HL-60/S4 (cell line): ENCODE measurements at regions not wholly inside any gene's neighbourhood (a gene's known extent, or its start where the extent isn't known, plus 50 kb on each side); places are given as distances from the start of the nearest gene placed in this dataset.

Experiments
- in situ Hi-C: fragments of 300-500 bp; cut with MboI; formaldehyde crosslinking; loops from 2 replicates; pipeline ENCODE4 v1.14.3; 2022; ENCODE audit warnings: low sequenced_read_pairs

DNA sequence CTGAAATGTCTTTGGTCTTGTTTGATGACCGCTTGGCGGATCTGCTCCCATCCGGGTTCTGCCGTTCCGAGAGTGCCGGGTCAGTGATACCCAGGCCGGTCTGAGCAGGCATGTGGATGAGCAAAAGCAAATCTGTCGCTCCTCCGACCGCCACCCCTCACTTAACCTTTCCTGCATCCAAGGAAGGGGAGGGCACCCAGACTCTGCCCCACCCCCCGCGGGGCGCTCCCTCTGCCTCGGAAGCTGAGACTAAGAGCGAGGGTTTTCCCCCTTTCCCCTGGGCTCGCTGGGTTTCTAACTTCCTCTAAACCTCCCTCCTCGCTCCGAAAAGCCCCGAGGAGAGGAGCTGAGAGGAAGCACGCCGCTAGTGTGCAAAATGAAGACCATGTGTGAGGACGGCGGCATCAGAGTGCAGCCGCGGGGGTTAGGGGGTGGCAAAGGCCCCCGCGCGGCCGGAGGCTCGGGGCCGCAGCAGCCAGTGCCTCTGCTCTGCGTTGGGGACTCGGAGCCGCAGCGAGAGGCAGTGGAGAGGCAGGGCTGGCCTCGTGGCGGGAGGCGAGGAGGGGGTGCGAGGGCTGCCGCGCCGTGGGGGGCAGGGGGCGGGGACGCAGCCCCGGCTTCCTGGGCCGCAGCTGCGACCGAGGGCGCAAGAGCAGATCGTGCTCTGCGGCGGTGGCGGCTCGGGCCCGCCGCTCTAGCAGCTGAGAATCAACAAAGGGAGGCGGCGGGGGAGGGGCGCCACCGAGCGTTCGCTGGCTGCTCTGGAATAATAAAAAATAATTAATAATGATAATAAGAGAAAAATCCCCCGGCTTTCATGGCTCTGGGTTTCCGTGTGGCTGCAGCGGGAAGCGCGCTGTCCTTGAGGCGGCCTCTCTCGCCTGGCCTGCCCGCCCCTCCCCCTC lies 55.8 kb upstream of the BCOR start:
- in situ Hi-C loops, result no loop called here

DNA sequence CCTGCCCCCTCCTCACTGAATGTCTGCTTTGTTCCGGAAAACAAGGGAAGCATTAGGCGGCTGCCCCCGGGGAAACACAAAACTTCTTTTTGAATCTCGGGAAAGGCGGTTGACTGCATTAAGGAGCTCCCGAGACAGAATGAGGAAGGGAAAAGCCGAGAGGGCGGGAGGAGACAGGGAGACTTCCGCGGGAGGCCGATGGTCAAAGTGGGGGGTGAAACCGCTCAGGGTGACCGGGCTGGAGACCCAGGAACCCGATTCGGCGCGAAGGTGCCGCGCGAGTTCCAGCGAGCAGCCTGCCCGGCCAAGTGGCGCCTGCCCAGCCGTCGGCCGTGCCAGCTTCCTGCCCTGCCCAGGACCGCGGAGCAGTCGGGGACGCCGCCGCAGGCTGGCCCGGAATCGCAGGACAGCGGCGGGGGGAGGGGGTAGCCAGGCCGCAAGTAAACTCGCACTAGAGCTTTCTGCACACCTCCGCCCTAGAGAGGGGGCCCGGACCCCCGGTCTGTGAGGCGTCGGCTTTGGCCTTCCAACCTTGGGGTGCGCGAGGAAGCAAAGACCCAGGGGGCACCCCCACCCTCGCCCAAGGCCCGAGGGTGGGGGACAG lies 55.1 kb upstream of the BCOR start:
- in situ Hi-C loops, result no loop called here

DNA sequence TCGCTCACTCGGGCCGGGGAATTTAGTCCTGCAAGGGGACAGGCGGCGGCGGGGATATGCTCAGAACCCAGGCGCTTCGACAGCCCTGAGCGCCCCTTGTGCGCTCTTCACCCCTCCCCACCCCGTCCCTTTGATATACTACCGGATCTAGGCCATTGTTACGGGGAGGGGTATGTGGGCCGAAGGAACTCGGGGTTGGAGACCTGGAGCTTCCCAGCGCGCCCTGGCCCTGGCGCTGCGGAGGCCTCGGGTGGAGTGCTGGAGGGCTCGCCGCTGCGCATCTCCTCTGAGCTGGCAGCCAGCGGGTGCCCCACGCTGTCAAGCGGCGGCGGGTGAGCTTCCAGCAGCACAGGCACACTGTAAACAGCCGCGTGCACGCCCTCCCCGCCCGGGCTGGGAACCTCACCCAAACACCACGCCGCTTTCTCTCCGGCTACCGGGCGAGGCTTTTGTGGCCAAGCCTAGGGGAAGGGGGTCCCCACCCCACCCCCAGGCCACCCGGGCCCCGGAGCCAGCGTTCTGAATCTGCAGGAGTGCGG lies 54.5 kb upstream of the BCOR start:
- in situ Hi-C loops, result no loop called here

DNA sequence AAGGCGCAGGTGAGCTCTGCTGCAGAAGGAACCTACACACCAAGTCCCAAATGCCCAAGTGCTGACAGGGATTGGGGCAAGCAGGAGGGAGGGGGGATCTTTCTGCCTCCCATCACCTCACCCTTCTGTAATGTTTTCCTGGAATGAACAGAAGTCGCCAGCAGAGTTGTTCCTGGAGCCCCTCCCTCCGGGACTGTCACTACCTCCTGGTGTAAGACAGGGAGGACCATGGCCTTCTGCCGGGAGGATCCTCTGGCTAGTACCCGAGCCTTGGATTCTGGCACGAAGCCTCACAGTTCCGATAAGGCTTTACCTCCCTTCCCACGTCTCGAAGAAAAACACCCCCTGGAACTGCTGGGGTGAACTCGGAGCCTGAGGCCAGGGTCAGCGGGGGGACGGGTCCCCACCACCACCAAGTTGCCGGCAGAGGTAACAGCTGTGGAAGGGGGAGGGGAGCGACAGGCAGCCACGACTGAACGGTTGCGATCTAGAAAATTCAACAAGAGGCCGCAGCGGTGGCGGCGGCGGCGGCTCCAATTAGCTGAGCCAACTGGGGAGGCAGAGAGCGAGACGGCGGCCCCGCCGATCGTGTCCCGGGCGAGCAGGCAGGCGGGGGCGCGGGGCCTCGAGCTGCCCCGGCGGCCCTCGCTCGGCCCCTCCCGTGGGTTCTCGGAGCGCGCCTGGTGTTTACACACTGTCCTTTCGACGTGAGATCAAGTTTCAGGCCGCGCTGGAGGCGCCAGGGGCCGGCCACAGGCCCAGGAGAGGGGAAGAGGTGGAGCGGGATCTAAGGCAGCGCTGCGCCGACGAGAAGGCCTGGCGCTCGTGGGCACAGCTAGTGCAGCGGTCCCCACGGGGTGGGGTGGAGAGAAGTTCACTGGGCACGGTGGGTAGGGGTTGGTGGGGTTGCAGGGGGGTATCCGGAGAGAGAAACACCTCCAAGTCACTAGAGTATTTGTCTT lies 53.7 kb upstream of the BCOR start:
- in situ Hi-C loops, result no loop called here

DNA sequence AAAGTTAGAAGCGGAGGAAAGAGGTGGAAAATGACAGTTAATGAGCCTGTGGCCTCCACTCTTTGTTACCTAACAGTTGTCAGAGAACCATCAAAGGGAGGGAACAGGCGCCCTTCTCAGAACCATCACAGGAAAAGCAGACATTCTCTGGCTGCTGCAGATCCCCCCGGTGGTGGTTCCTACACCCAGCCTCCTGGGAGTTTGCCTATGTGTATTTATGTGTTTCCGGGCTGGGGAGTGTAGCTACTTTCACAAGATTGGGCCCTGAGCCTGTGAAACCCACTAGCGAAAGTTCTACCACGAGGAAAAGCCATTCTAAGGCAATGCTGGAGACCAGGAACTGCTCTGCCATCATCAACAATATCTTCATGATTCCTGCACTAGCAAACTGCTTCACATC lies 52.7 kb upstream of the BCOR start:
- in situ Hi-C loops, result no loop called here

DNA sequence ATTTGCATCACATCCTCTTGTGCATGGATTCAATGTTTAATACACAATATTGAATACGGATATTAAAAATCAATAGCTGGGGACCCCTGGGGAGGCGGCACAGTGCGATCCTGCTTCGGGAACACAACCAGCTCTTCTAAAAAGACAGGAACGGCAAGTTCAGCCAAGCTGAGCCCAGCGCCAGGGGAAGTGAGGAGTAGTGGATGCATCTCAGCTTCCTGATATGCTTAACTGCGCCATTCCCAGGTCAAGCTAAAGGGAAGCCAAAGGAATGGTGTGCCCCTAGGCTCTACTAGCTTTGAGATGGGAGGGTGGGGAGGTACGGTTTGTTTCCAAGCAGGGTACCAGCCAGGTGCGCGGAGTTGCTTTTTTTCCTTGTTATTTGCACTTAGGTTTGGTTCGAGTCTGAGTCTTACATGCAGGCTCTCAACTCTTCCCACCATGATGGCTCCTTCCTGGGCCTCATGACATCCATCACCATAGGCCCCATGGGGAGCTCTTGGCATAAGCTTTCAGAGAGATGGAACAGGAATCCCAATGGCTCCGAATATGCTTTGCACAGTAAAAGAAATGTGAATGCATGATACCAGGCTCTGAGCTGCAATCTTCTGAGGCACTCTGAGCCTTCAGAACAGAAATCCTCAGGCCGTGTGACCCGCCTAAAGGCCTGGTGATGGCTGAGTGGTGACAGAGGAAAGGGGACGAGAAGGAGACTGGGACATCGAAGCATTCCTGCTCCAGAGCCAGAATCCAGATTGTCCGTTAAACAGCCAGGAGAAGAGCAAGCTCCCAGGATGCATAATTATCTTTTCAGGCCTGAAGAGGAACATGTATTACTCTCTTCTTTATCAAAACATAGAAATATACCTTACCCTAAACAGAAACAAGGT lies 51.8 kb upstream of the BCOR start:
- in situ Hi-C loops, result no loop called here

DNA sequence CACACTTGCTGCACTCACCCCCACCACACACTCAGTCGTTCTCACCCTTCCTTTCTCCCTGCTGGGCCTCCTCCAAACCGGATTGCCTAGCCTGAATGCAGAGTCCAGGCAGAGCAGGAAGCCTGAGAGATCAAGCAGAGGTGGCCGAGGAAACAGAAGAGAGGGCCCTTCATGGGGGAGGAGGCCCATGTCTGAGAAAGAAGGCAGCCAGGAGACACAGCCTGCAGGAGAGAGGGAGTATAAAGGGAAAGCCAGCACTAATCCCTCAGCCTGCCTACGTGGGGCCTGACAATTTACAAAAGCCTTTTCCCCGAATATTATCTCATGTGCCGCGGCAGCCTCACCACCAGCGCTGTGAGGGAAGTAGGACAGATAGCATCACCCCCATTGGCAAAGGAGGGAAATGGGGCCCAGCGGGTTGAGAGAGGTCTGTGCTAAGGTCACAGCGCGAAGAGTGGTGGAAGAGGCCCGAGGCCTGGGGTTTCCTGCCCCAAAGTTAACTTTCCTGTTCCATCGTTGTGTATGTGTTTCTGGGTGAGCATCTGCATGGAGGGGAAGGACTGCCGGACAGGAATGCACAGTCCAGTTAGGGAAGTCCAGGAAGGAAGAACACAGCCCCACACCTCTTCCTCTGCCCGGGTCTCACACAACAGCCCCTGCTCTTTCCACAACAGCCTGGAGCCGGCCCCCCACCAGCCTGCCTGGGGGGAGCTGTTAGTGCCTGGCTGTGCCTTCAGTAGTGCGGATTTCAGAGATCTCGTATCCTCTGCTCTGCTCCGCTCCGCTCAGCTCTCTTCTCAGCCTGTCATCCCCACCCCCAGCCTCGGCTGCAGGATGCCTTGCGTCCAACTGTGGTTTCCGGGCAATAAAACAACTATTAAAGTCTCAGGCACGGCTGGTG lies 50.9 kb upstream of the BCOR start:
- in situ Hi-C loops, result no loop called here

DNA sequence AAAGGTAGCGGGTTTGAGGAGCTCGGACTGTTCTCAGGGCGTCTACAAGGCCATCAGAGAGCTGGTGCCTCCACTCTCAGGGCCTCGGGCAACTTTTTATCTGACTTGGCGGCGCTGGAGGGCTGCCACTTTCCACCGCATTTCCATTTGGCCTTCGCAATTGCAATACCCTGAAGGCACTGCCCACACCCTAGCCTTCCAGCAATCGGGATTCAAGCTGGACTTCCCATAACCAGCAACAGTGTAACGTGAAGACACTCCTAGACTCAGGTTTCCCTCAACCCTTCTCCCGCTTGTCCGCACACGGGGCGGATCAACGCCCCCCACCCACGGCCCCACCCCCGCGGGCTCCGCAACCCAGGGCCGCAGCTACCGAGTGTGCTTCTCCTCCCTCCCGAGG lies 50.2 kb upstream of the BCOR start:
- in situ Hi-C loops, result no loop called here
